Neural cell (in vitro differentiated cells): ENCODE measurements at regions not wholly inside any gene's neighbourhood (a gene's known extent, or its start where the extent isn't known, plus 50 kb on each side); places are given as distances from the start of the nearest gene placed in this dataset.

Experiments used
- H2AFZ ChIP-seq: fragments of 200-600, 300-800 bp; sonication (generic), shearing (Covaris generic); 2 replicates; pipeline ENCODE4 v1.6.0; 2014; ENCODE audit warnings: low read depth, mild to moderate bottlenecking, antibody characterized with exemption, low read length, moderate library complexity
- H3F3A ChIP-seq: fragments of 200-600 bp; shearing (Covaris generic); 2 replicates; pipeline ENCODE4 v1.6.1; 2016; ENCODE audit warnings: mild to moderate bottlenecking, moderate library complexity, mixed read lengths, antibody characterized with exemption, low read length; ENCODE audit not compliant: insufficient read depth, poor library complexity, severe bottlenecking
- H3K27ac ChIP-seq: fragments of 200-600, 300-800 bp; sonication (generic), shearing (Covaris generic); 2 replicates; pipeline ENCODE4 v1.5.1; 2014; ENCODE audit warnings: mild to moderate bottlenecking, low read length, moderate library complexity
- H3K27me3 ChIP-seq: fragments of 300-800, 200-600 bp; sonication (generic), shearing (Covaris generic); 2 replicates; pipeline ENCODE4 v1.6.0; 2014; ENCODE audit warnings: mild to moderate bottlenecking, low read depth, low read length, moderate library complexity; ENCODE audit not compliant: insufficient read depth
- H3K36me3 ChIP-seq: fragments of 300-800, 200-600 bp; sonication (generic), shearing (Covaris generic); 2 replicates; pipeline ENCODE4 v1.5.1; 2014; ENCODE audit warnings: mild to moderate bottlenecking, antibody characterized with exemption, low read length, moderate library complexity; ENCODE audit not compliant: insufficient read depth
- H3K4me2 ChIP-seq: fragments of 300-800, 200-600 bp; sonication (generic), shearing (Covaris generic); 2 replicates; pipeline ENCODE4 v1.6.0; 2014; ENCODE audit warnings: mild to moderate bottlenecking, low read length
- H3K4me3 ChIP-seq: fragments of 300-800, 200-600 bp; sonication (generic), shearing (Covaris generic); 2 replicates; pipeline ENCODE4 v1.5.1; 2014; ENCODE audit warnings: mild to moderate bottlenecking, low read length, moderate library complexity
- H3K79me2 ChIP-seq: fragments of 200-600 bp; shearing (Covaris generic); replicated peaks from 2 replicates; pipeline ENCODE4 v1.6.0; 2014; ENCODE audit warnings: mild to moderate bottlenecking, low read length, moderate library complexity; ENCODE audit not compliant: insufficient read depth
- H3K9ac ChIP-seq: fragments of 300-800, 200-600 bp; sonication (generic), shearing (Covaris generic); 2 replicates; pipeline ENCODE4 v1.6.1; 2016; ENCODE audit warnings: mild to moderate bottlenecking, low read length, mixed read lengths
- H3K9me2 ChIP-seq: fragments of 200-600 bp; shearing (Covaris generic); 2 replicates; pipeline ENCODE4 v1.6.1; 2016; ENCODE audit warnings: mild to moderate bottlenecking, low read length, mixed read lengths; ENCODE audit not compliant: insufficient read depth
- H3K9me3 ChIP-seq: fragments of 200-600, 300-800 bp; sonication (generic), shearing (Covaris generic); 2 replicates; pipeline ENCODE4 v1.6.1; 2016; ENCODE audit warnings: mild to moderate bottlenecking, mixed run types, low read length, moderate library complexity, mixed read lengths
- H4K20me1 ChIP-seq: fragments of 200-600 bp; shearing (Covaris generic); 2 replicates; pipeline ENCODE4 v1.6.1; 2016; ENCODE audit warnings: mild to moderate bottlenecking, mixed run types; ENCODE audit not compliant: insufficient read depth
- CTCF ChIP-seq: fragments of 450-650 bp; IDR thresholded peaks from 2 replicates; pipeline ENCODE4 v1.5.1; 2014; ENCODE audit warnings: antibody characterized with exemption, mild to moderate bottlenecking, moderate library complexity; ENCODE audit not compliant: poor library complexity, severe bottlenecking
- EP300 ChIP-seq: fragments of 450-650 bp; conservative IDR thresholded peaks from 2 replicates; pipeline ENCODE4 v1.6.1; 2014; ENCODE audit warnings: antibody characterized with exemption, mild to moderate bottlenecking, moderate library complexity; ENCODE audit not compliant: poor library complexity, severe bottlenecking
- EZH2 ChIP-seq: fragments of 200-600, 300-800 bp; shearing (Covaris generic), sonication (generic); IDR thresholded peaks from 2 replicates; pipeline ENCODE4 v1.6.1; 2014; ENCODE audit warnings: antibody characterized with exemption, low read length, borderline replicate concordance, mild to moderate bottlenecking; ENCODE audit not compliant: insufficient read depth, poor library complexity, severe bottlenecking
- MXI1 ChIP-seq: fragments of 450-650 bp; conservative IDR thresholded peaks from 2 replicates; pipeline ENCODE4 v1.6.1; 2014; ENCODE audit warnings: antibody characterized with exemption, mild to moderate bottlenecking; ENCODE audit not compliant: poor library complexity, severe bottlenecking
- POLR2AphosphoS5 ChIP-seq: IDR thresholded peaks from 2 replicates; pipeline ENCODE4 v1.6.1; 2012
- RAD21 ChIP-seq: fragments of 450-650 bp; conservative IDR thresholded peaks from 2 replicates; pipeline ENCODE4 v1.6.1; 2014; ENCODE audit warnings: antibody characterized with exemption, mild to moderate bottlenecking, moderate library complexity
- REST ChIP-seq: IDR thresholded peaks from 2 replicates; pipeline ENCODE4 v1.6.1; 2012; ENCODE audit warnings: borderline replicate concordance
- SMC3 ChIP-seq: fragments of 450-650 bp; conservative IDR thresholded peaks from 2 replicates; pipeline ENCODE4 v1.6.1; 2014; ENCODE audit warnings: antibody characterized with exemption, mild to moderate bottlenecking, moderate library complexity; ENCODE audit not compliant: poor library complexity
- TAF1 ChIP-seq: IDR thresholded peaks from 2 replicates; pipeline ENCODE4 v1.6.1; 2012; ENCODE audit warnings: low read depth

- Histone ChIP-seq H4K20me1 (no peaks in the 10 kb centered on the region), H3K9me3 (no peaks in the 10 kb centered on the region)
Measured at GRCh38 chr4:40684404-40684803, 54.7 kb upstream of the RBM47 start.

GRCh38 chr4:40685300-40685699 is 55.6 kb upstream of the RBM47 start:
- Histone ChIP-seq H3K27me3 (no peaks in the 10 kb centered on the region), H3K9ac (no peak overlapping the region), H3K9me3 (no peaks in the 10 kb centered on the region), H4K20me1 (no peaks in the 10 kb centered on the region), H3K4me3 (no peak overlapping the region), H2AFZ (no peak overlapping the region), H3K27ac (no peak overlapping the region), H3K36me3 (no peaks in the 10 kb centered on the region), H3F3A (no peaks in the 10 kb centered on the region), H3K9me2 (no peaks in the 10 kb centered on the region), H3K4me2 (no peak overlapping the region), H3K79me2 (no peaks in the 10 kb centered on the region)
- TF ChIP-seq EZH2 (no peak), REST (no peak), SMC3 (no peak), POLR2AphosphoS5 (no peak), TAF1 (no peak), MXI1 (no peak), EP300 (no peak), RAD21 (no peak)

More at GRCh38 chr4:40684404-40684803, 54.7 kb upstream of the RBM47 start:
- Histone ChIP-seq H3K4me2 (no peak overlapping the region), H2AFZ (no peak overlapping the region), H3K27me3 (no peaks in the 10 kb centered on the region), H3K4me3 (no peak overlapping the region), H3F3A (no peaks in the 10 kb centered on the region), H3K27ac (no peak overlapping the region), H3K9ac (no peak overlapping the region), H3K36me3 (no peaks in the 10 kb centered on the region), H3K79me2 (no peaks in the 10 kb centered on the region), H3K9me2 (no peaks in the 10 kb centered on the region)
- no peak for TF ChIP-seq MXI1
- no peak for TF ChIP-seq SMC3
- no peak for TF ChIP-seq EZH2
- no peak for TF ChIP-seq EP300
- no peak for TF ChIP-seq POLR2AphosphoS5
- TF ChIP-seq RAD21: no peak
- no peak for TF ChIP-seq CTCF
- TF ChIP-seq REST: no peak
- TF ChIP-seq TAF1: no peak
